ENCODE measurements at regions not wholly inside any gene's neighbourhood (a gene's known extent, or its start where the extent isn't known, plus 50 kb on each side); places are given as distances from the start of the nearest gene placed in this dataset.

GRCh38 chr14:76708028-76708427, 53.2 kb upstream of the VASH1 start:
- TF ChIP-seq CTCF (IDR thresholded peaks at IDR 0.05) (no peak), POLR2A (IDR thresholded peaks at IDR 0.05) (no peak)
